K562 (cell line): ENCODE measurements at regions not wholly inside any gene's neighbourhood (a gene's known extent, or its start where the extent isn't known, plus 50 kb on each side); places are given as distances from the start of the nearest gene placed in this dataset.

ENCODE experiments used
- ZNF561 ChIP-seq: fragments of 450-650 bp; formaldehyde crosslinking; conservative IDR thresholded peaks from 2 replicates; pipeline ENCODE4 v1.4.0; 2020; ENCODE audit warnings: mild to moderate bottlenecking, moderate library complexity
- TF ChIP-seq, protein P1 (sequence below), 2 experiments: fragments of 450-650 bp; IDR thresholded peaks; 2 replicates each; pipeline ENCODE4 v1.6.1; 2016; ENCODE audit warnings: mild to moderate bottlenecking in 2 of 2, borderline replicate concordance in 1 of 2, low read depth in 1 of 2, moderate library complexity in 1 of 2
- TF ChIP-seq, protein P2 (sequence below), 3 experiments: fragments of 200-800 bp in 1 of 3; sonication (Bioruptor generic) in 1 of 3; sonication (generic) in 1 of 3; formaldehyde crosslinking in 1 of 3; IDR thresholded peaks; 2 replicates each; pipeline versions ENCODE4 v1.6.1 to v1.8.0; 2016 to 2022; ENCODE audit warnings: mild to moderate bottlenecking in 2 of 3, missing compliant biosample characterization in 2 of 3, missing genetic modification characterization in 2 of 3, missing genetic modification reagents in 1 of 3

DNA sequence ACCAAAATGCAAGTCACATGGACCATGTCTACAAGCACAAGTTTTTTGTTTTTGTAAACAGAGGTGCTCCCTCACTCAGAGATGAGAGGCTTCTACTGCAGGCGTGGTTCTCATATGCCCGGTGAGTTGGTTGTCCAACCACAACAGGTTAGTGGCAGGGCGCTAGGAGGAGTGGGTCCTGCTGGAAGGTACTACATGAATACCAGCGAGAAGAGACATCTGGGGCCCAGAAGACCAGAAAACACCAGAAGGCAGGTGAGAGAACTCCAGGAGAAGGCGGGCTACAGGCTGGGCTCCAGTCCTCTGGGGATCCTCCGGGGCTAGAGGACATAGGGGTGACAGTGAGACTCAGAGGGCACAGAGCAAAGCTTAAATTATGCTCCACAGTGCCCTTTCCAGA, 366.5 kb downstream of the MATN1 start (continued):
- TF ChIP-seq, protein P1, sequence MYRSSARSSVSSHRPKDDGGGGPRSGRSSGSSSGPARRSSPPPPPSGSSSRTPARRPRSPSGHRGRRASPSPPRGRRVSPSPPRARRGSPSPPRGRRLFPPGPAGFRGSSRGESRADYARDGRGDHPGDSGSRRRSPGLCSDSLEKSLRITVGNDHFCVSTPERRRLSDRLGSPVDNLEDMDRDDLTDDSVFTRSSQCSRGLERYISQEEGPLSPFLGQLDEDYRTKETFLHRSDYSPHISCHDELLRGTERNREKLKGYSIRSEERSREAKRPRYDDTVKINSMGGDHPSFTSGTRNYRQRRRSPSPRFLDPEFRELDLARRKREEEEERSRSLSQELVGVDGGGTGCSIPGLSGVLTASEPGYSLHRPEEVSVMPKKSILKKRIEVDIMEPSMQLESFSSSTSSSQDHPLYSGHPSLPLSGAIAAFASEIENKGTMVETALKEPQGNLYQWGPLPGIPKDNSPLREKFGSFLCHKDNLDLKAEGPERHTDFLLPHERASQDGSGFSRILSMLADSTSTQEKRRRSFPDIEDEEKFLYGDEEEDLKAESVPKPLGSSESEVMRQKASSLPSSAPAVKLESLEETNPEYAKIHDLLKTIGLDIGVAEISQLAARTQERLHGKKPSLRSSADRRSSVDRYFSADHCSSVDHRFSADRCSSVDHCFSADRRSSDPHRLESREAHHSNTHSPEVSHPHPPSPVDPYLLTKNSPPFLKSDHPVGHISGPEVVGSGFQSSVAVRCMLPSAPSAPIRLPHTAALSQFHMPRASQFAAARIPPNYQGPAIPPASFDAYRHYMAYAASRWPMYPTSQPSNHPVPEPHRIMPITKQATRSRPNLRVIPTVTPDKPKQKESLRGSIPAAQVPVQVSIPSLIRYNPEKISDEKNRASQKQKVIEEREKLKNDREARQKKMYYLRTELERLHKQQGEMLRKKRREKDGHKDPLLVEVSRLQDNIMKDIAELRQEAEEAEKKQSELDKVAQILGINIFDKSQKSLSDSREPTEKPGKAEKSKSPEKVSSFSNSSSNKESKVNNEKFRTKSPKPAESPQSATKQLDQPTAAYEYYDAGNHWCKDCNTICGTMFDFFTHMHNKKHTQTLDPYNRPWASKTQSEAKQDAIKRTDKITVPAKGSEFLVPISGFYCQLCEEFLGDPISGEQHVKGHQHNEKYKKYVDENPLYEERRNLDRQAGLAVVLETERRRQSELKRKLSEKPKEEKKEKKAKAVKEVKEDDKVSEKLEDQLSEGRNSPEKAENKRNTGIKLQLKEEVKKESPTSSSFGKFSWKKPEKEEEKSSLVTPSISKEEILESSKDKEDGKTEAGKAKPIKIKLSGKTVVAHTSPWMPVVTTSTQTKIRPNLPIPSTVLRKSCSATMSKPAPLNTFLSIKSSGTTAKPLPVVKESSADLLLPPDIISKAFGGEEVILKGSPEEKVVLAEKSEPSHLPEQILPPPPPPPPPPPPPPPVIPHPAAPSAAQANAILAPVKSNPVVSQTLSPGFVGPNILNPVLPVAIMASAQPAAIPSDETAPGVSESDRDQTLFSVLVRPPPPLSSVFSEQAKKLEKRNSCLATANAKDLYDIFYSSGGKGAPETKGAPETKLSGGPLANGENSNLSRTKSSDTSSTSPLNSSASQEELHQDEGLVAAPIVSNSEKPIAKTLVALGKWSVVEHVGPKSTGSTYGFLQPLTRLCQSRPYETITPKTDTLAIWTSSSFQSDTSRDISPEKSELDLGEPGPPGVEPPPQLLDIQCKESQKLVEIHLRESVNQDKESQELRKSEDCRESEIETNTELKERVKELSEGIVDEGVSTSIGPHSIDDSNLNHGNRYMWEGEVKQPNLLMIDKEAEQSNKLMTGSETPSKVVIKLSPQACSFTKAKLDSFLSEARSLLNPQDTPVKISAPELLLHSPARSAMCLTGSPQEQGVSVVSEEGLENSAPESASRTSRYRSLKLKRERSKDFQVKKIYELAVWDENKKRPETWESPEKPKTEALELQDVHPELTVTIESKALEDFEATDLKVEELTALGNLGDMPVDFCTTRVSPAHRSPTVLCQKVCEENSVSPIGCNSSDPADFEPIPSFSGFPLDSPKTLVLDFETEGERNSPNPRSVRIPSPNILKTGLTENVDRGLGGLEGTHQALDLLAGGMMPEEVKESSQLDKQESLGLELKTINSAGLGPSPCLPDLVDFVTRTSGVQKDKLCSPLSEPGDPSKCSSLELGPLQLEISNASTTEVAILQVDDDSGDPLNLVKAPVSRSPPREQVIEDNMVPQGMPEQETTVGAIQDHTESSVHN (IDR thresholded peaks at IDR 0.05; ENCODE audit: borderline replicate concordance in 1 of 2, low read depth in 1 of 2), result no peak
- TF ChIP-seq, protein P2, sequence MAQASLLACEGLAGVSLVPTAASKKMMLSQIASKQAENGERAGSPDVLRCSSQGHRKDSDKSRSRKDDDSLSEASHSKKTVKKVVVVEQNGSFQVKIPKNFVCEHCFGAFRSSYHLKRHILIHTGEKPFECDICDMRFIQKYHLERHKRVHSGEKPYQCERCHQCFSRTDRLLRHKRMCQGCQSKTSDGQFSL (CRISPR knock-in tag; IDR thresholded peaks at IDR 0.05), result no peak
- TF ChIP-seq, protein P2 (tag; IDR thresholded peaks at IDR 0.05), result no peak
- no peak for TF ChIP-seq ZNF561 (CRISPR knock-in tag)
